ENCODE measurements at regions not wholly inside any gene's neighbourhood (a gene's known extent, or its start where the extent isn't known, plus 50 kb on each side); places are given as distances from the start of the nearest gene placed in this dataset.

DNA sequence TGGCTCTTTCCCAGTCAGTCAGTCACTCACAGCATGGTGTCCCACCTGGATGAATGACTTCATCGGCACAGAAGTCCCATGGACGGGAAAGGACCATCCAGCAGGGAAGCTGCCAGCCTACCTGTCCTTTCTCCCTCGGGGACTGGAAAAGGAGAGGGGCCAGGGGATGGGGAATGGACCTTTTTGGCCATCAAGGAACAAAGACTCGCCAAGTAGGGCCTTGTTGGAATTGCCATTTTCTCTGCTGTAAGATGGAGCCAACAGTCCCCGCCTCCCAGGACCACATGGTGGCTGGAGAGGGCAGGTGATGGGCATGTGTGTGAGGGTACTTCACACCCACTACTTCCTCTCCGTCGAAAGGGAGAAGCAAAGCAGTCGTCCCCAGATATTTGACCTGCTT lies 67.8 kb upstream of the LHX1 start:
- H3K9me2 ChIP-seq (replicated peaks; ENCODE audit: control insufficient read depth, low read length): no peaks in the 10 kb centered on the region
- H3K4me3 ChIP-seq (ENCODE audit: low read length): no peak overlapping the region
- no peaks in the 10 kb centered on the region for H3K79me2 ChIP-seq (ENCODE audit: control insufficient read depth, low read length)
- H3K9me3 ChIP-seq (ENCODE audit: control insufficient read depth, insufficient read depth, low read length): no peaks in the 10 kb centered on the region
- TF ChIP-seq EZH2phosphoT487 (IDR thresholded peaks at IDR 0.05; ENCODE audit: borderline replicate concordance, low read length): no peak
- no peak for TF ChIP-seq CTCF (IDR thresholded peaks at IDR 0.05; ENCODE audit: low read depth, low read length, poor library complexity, severe bottlenecking)
- no peak overlapping the region for H3K4me2 ChIP-seq (ENCODE audit: low read length)
- no peaks in the 10 kb centered on the region for H4K20me1 ChIP-seq (ENCODE audit: control insufficient read depth, insufficient read depth, low read depth, low read length)
- H3K4me1 ChIP-seq (ENCODE audit: control insufficient read depth, low read length): no peaks in the 10 kb centered on the region
- H3K27ac ChIP-seq (ENCODE audit: low read depth, low read length): no peak overlapping the region
- no peaks in the 10 kb centered on the region for H3F3A ChIP-seq (ENCODE audit: control insufficient read depth, insufficient read depth)
- H3K27me3 ChIP-seq (ENCODE audit: control insufficient read depth, low read length): peaks cover 21% of the 10 kb centered on the region
- H3K36me3 ChIP-seq (ENCODE audit: control insufficient read depth, low read length): no peaks in the 10 kb centered on the region

DNA sequence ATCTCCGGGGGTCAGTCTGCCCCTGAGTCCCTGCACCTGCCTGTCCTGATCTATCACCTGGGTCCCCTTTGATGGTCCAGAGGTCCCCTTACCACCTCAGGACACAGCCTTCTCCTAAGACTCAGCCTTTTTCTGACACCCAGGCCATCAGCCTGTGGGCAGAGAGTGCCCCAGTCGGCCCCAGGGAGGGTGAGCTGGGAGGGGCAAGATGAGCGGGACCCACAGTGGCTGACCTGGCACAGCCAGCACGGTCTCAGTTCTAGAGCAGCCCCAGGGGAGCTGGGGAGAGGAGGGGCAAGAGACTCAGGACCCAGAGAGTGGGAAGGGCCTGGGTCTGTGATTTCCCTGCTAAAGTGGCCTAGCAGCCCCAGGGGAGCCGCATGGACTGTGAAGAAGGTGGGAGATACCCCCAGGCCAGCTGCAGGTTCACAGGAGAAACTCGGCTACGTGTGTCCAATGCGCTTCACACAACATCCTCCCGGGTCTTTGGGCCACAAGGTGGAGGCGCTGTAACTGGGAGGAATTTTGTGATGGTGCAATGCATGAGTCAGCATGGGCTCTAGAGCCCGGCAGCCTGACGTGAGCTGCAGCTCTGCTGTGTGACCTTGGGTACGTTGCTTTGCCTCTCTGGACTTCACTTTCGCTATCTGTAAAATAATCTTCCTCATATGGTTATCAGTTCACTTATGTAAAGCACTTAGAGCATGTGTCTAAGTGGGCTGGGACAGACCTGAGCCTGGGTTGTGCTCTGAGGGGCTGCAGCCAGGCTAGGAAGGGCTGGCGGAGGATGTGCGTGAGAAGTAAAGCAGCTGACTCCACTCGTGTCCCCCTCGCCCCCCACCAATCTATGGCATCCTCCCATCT lies 67.2 kb upstream of the LHX1 start:
- no peaks in the 10 kb centered on the region for H3K79me2 ChIP-seq (ENCODE audit: control insufficient read depth, low read length)
- H3K9me3 ChIP-seq (ENCODE audit: control insufficient read depth, insufficient read depth, low read length): no peaks in the 10 kb centered on the region
- no peaks in the 10 kb centered on the region for H3F3A ChIP-seq (ENCODE audit: control insufficient read depth, insufficient read depth)
- no peaks in the 10 kb centered on the region for H4K20me1 ChIP-seq (ENCODE audit: control insufficient read depth, insufficient read depth, low read depth, low read length)
- no peak overlapping the region for H3K4me3 ChIP-seq (ENCODE audit: low read length)
- no peak overlapping the region for H3K27ac ChIP-seq (ENCODE audit: low read depth, low read length)
- no peaks in the 10 kb centered on the region for H3K9me2 ChIP-seq (replicated peaks; ENCODE audit: control insufficient read depth, low read length)
- TF ChIP-seq CTCF (IDR thresholded peaks at IDR 0.05; ENCODE audit: low read depth, low read length, poor library complexity, severe bottlenecking): no peak
- TF ChIP-seq EZH2phosphoT487 (IDR thresholded peaks at IDR 0.05; ENCODE audit: borderline replicate concordance, low read length): no peak
- H3K4me1 ChIP-seq (ENCODE audit: control insufficient read depth, low read length): no peaks in the 10 kb centered on the region
- no peak overlapping the region for H3K4me2 ChIP-seq (ENCODE audit: low read length)
- H3K27me3 ChIP-seq (ENCODE audit: control insufficient read depth, low read length): peaks cover 21% of the 10 kb centered on the region
- no peaks in the 10 kb centered on the region for H3K36me3 ChIP-seq (ENCODE audit: control insufficient read depth, low read length)

GRCh38 chr17:36870720-36870999 lies 66.6 kb upstream of the LHX1 start:
- H3K9me3 ChIP-seq (ENCODE audit: control insufficient read depth, insufficient read depth, low read length): no peaks in the 10 kb centered on the region
- no peaks in the 10 kb centered on the region for H3F3A ChIP-seq (ENCODE audit: control insufficient read depth, insufficient read depth)
- no peak overlapping the region for H3K4me3 ChIP-seq (ENCODE audit: low read length)
- H3K9me2 ChIP-seq (replicated peaks; ENCODE audit: control insufficient read depth, low read length): no peaks in the 10 kb centered on the region
- TF ChIP-seq EZH2phosphoT487 (IDR thresholded peaks at IDR 0.05; ENCODE audit: borderline replicate concordance, low read length) (no peak), CTCF (IDR thresholded peaks at IDR 0.05; ENCODE audit: low read depth, low read length, poor library complexity, severe bottlenecking) (no peak)
- H3K27me3 ChIP-seq (ENCODE audit: control insufficient read depth, low read length): peaks cover 21% of the 10 kb centered on the region
- no peaks in the 10 kb centered on the region for H3K4me1 ChIP-seq (ENCODE audit: control insufficient read depth, low read length)
- no peak overlapping the region for H3K27ac ChIP-seq (ENCODE audit: low read depth, low read length)
- H3K79me2 ChIP-seq (ENCODE audit: control insufficient read depth, low read length): no peaks in the 10 kb centered on the region
- H3K4me2 ChIP-seq (ENCODE audit: low read length): no peak overlapping the region
- H3K36me3 ChIP-seq (ENCODE audit: control insufficient read depth, low read length): no peaks in the 10 kb centered on the region
- H4K20me1 ChIP-seq (ENCODE audit: control insufficient read depth, insufficient read depth, low read depth, low read length): no peaks in the 10 kb centered on the region
